ENCODE measurements at regions not wholly inside any gene's neighbourhood (a gene's known extent, or its start where the extent isn't known, plus 50 kb on each side); places are given as distances from the start of the nearest gene placed in this dataset.

DNA sequence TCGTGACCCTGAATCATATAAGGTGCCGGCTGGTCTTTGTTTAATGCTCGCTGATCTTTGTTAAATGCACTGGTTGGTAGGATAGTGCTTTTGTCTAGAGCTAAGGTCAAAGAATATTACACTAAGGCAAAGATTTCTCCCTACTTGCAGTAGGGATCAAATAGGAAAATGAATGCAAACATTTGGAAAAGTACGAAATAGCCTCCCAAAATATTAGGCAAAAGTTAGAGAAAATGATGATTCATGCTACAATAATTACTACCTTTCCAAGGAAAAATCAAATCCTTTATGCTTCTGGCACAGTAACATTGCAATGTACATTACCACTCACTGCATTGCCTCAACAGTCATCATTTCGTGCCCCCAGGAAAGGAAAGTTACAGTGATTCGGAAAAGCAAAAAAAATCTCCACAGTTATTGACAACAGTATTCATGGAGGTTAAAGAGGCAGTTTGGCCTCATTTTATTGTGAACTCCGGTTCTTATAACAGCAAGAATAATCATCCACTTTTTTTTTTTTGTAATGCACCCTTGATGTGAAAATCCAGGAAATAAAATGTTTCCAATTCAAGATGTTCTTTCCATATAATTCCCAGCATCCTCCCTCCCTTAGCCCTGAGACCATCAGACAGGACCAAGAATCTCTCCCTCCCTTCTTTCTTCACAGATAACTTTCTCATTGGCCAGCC lies 61.7 kb upstream of the ZMYND8 start:
- no peaks in the 10 kb centered on the region for H3K9me3 Mint-ChIP-seq
- no peaks in the 10 kb centered on the region for H3K27me3 Mint-ChIP-seq (ENCODE audit: low read depth)
- H3K27ac Mint-ChIP-seq (ENCODE audit: unreplicated experiment) = no peak overlapping the region
- peaks cover 22% of the 10 kb centered on the region for H3K4me1 Mint-ChIP-seq
- no peak for TF ChIP-seq CTCF (conservative IDR thresholded peaks at IDR 0.05)
- H3K36me3 Mint-ChIP-seq (ENCODE audit: low read depth) = no peaks in the 10 kb centered on the region
- H3K4me3 Mint-ChIP-seq = no peak overlapping the region
- DNase-seq (ENCODE audit: low read depth, low spot score) = no peak

- TF ChIP-seq CTCF (conservative IDR thresholded peaks at IDR 0.05) = no peak
- H3K4me3 Mint-ChIP-seq = no peak overlapping the region
- H3K27ac Mint-ChIP-seq (ENCODE audit: unreplicated experiment) = no peak overlapping the region
- no peaks in the 10 kb centered on the region for H3K9me3 Mint-ChIP-seq
- H3K27me3 Mint-ChIP-seq (ENCODE audit: low read depth) = no peaks in the 10 kb centered on the region
- H3K36me3 Mint-ChIP-seq (ENCODE audit: low read depth) = no peaks in the 10 kb centered on the region
- DNase-seq (ENCODE audit: low read depth, low spot score) = no peak
- peaks cover 20% of the 10 kb centered on the region for H3K4me1 Mint-ChIP-seq
These were observed 63.5 kb upstream of the ZMYND8 start for GRCh38 chr20:47419953-47420514.

DNA sequence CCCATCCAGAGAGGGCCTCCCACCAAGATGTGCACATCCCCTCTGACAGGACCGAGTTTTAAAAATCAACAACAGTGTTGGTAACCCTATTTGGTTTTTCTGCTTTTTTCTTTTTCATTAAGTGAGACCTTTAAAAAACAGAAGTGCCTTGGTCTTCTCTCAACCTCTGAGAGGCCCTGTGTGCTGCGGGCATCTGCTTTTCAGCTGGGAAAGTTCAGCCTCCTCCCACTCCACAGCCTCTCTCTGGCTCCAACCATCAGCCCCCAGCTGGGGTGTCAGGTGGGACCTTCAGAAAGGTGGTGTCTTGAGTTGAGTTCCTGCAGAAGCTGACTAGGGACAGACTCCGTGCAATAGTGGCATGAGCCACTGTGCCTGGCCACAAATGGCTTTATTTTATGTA lies 64.6 kb upstream of the ZMYND8 start:
- H3K36me3 Mint-ChIP-seq (ENCODE audit: low read depth) = no peaks in the 10 kb centered on the region
- no peak overlapping the region for H3K27ac Mint-ChIP-seq (ENCODE audit: unreplicated experiment)
- no peaks in the 10 kb centered on the region for H3K9me3 Mint-ChIP-seq
- no peak for DNase-seq (ENCODE audit: low read depth, low spot score)
- H3K4me3 Mint-ChIP-seq = no peak overlapping the region
- TF ChIP-seq CTCF (conservative IDR thresholded peaks at IDR 0.05) = no peak
- H3K27me3 Mint-ChIP-seq (ENCODE audit: low read depth) = no peaks in the 10 kb centered on the region
- peaks cover 16% of the 10 kb centered on the region for H3K4me1 Mint-ChIP-seq

GRCh38 chr20:47423586-47423985 lies 67.1 kb upstream of the ZMYND8 start:
- no peaks in the 10 kb centered on the region for H3K9me3 Mint-ChIP-seq
- TF ChIP-seq CTCF (conservative IDR thresholded peaks at IDR 0.05) = no peak
- H3K27me3 Mint-ChIP-seq (ENCODE audit: low read depth) = no peaks in the 10 kb centered on the region
- H3K27ac Mint-ChIP-seq (ENCODE audit: unreplicated experiment) = no peak overlapping the region
- H3K36me3 Mint-ChIP-seq (ENCODE audit: low read depth) = no peaks in the 10 kb centered on the region
- peaks cover 4% of the 10 kb centered on the region for H3K4me1 Mint-ChIP-seq
- no peak for DNase-seq (ENCODE audit: low read depth, low spot score)
- no peak overlapping the region for H3K4me3 Mint-ChIP-seq

DNA sequence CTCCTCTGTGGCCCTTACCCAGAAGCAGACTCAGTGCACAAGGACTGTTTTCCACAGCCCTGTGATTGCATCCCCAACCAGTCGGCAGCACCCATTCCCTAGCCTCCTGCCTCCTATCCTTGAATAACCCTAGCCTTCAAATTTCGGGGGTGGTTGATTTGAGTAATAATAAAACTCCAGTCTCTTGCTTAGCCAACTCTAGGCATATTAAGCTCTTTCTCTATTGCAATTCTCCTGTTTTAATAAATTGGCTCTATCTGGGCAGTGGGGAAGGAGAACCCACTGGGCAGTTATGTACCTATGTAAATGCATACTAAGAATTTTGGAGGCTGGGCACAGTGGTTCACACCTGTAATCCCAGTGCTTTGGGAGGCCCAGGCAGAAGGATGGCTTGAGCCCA lies 70.6 kb upstream of the ZMYND8 start:
- H3K27me3 Mint-ChIP-seq (ENCODE audit: low read depth) = no peaks in the 10 kb centered on the region
- H3K9me3 Mint-ChIP-seq = no peaks in the 10 kb centered on the region
- no peak for DNase-seq (ENCODE audit: low read depth, low spot score)
- peaks cover 2% of the 10 kb centered on the region for H3K36me3 Mint-ChIP-seq (ENCODE audit: low read depth)
- H3K27ac Mint-ChIP-seq (ENCODE audit: unreplicated experiment) = no peak overlapping the region
- no peak overlapping the region for H3K4me3 Mint-ChIP-seq
- no peak for TF ChIP-seq CTCF (conservative IDR thresholded peaks at IDR 0.05)
- no peaks in the 10 kb centered on the region for H3K4me1 Mint-ChIP-seq
